Neuronal stem cell (in vitro differentiated cells): ENCODE measurements at regions not wholly inside any gene's neighbourhood (a gene's known extent, or its start where the extent isn't known, plus 50 kb on each side); places are given as distances from the start of the nearest gene placed in this dataset.

ENCODE experiments used
- DNase-seq: peaks from one replicate; pipeline ENCODE4 v3.0.0-alpha.2; 2013; ENCODE audit warnings: low spot score
- H2AFZ ChIP-seq: one replicate; pipeline ENCODE4 v1.6.1; 2013; ENCODE audit warnings: mild to moderate bottlenecking, low read length, inconsistent platforms
- H2AK5ac ChIP-seq: 2 replicates; pipeline ENCODE4 v1.6.1; 2013; ENCODE audit warnings: low read depth, mild to moderate bottlenecking, inconsistent platforms, low read length, moderate library complexity, mixed read lengths
- H2BK120ac ChIP-seq: 2 replicates; pipeline ENCODE4 v1.6.1; 2013; ENCODE audit warnings: low read depth, mild to moderate bottlenecking, inconsistent platforms, low read length, moderate library complexity, mixed read lengths
- H2BK12ac ChIP-seq: one replicate; pipeline ENCODE4 v1.6.1; 2013; ENCODE audit warnings: low read length, inconsistent platforms
- H2BK15ac ChIP-seq: 2 replicates; pipeline ENCODE4 v1.6.1; 2013; ENCODE audit warnings: mild to moderate bottlenecking, low read length, inconsistent platforms, mixed read lengths
- H2BK5ac ChIP-seq: one replicate; pipeline ENCODE4 v1.6.1; 2013; ENCODE audit warnings: inconsistent platforms, mild to moderate bottlenecking, low read length, moderate library complexity
- H3K14ac ChIP-seq: one replicate; pipeline ENCODE4 v1.6.1; 2013; ENCODE audit warnings: low read length, inconsistent platforms
- H3K18ac ChIP-seq: 2 replicates; pipeline ENCODE4 v1.6.1; 2013; ENCODE audit warnings: low read length, inconsistent platforms
- H3K23ac ChIP-seq: 2 replicates; pipeline ENCODE4 v1.6.1; 2013; ENCODE audit warnings: low read depth, mild to moderate bottlenecking, mixed read lengths, low read length, inconsistent platforms; ENCODE audit not compliant: poor library complexity
- H3K27ac ChIP-seq: replicated peaks from 3 replicates; pipeline ENCODE4 v1.5.1; 2013; ENCODE audit warnings: low read length, inconsistent platforms
- H3K27me3 ChIP-seq, 3 experiments: 2 replicates each; pipeline ENCODE4 v1.6.1; 2013; ENCODE audit warnings: low read length in 3 of 3, mild to moderate bottlenecking in 2 of 3, inconsistent platforms in 1 of 3, low read depth in 1 of 3, mixed read lengths in 1 of 3, moderate library complexity in 1 of 3; ENCODE audit not compliant: control insufficient read depth in 3 of 3, insufficient read depth in 3 of 3
- H3K36me3 ChIP-seq, 2 donors: replicated peaks in 1 of 2; 2 replicates each; pipeline ENCODE4 v1.6.1; 2013; ENCODE audit warnings: low read length in 2 of 2; ENCODE audit not compliant: control insufficient read depth in 2 of 2, insufficient read depth in 2 of 2
- H3K4ac ChIP-seq: 2 replicates; pipeline ENCODE4 v1.6.1; 2013; ENCODE audit warnings: inconsistent platforms, mild to moderate bottlenecking, low read length, moderate library complexity
- H3K4me1 ChIP-seq, 2 donors: 1 replicate in 1 of 2; 2 replicates in 1 of 2; pipeline ENCODE4 v1.6.1; 2013; ENCODE audit warnings: low read length in 2 of 2, low read depth in 1 of 2; ENCODE audit not compliant: control insufficient read depth in 2 of 2, insufficient read depth in 1 of 2
- H3K4me2 ChIP-seq: one replicate; pipeline ENCODE4 v1.6.1; 2013; ENCODE audit warnings: mild to moderate bottlenecking, low read length, inconsistent platforms; ENCODE audit not compliant: insufficient read depth, poor library complexity, severe bottlenecking
- H3K4me3 ChIP-seq, 2 donors: 2 replicates each; pipeline ENCODE4 v1.5.1; 2013; ENCODE audit warnings: low read length in 2 of 2, mild to moderate bottlenecking in 2 of 2, inconsistent platforms in 1 of 2, moderate library complexity in 1 of 2
- H3K79me1 ChIP-seq: one replicate; pipeline ENCODE4 v1.6.1; 2013; ENCODE audit warnings: low read depth, mild to moderate bottlenecking, inconsistent platforms, low read length, moderate library complexity
- H3K9ac ChIP-seq: one replicate; pipeline ENCODE4 v1.6.1; 2013; ENCODE audit warnings: mild to moderate bottlenecking, low read depth, low read length, inconsistent platforms; ENCODE audit not compliant: poor library complexity
- H3K9me3 ChIP-seq, 2 donors: replicated peaks in 1 of 2; 2 replicates each; pipeline versions ENCODE3 to v1.6.1; 2013; ENCODE audit warnings: low read length in 2 of 2, mild to moderate bottlenecking in 2 of 2, inconsistent platforms in 1 of 2, low read depth in 1 of 2, mixed read lengths in 1 of 2, moderate library complexity in 1 of 2; ENCODE audit not compliant: control insufficient read depth in 2 of 2, insufficient read depth in 1 of 2
- H4K8ac ChIP-seq: one replicate; pipeline ENCODE4 v1.6.1; 2013; ENCODE audit warnings: low read depth, mild to moderate bottlenecking, inconsistent platforms, low read length, moderate library complexity
- H4K91ac ChIP-seq: one replicate; pipeline ENCODE4 v1.6.1; 2013; ENCODE audit warnings: low read length, low read depth, mild to moderate bottlenecking, inconsistent platforms; ENCODE audit not compliant: poor library complexity
- WGBS, 2 donors: extraction: QIAGEN DNeasy Blood & Tissue Kit; methylation state at CpG; one replicate each; pipeline ENCODE4 v1.1.7; 2013; ENCODE audit warnings: missing lambda C conversion rate in 2 of 2, mixed read lengths in 1 of 2; ENCODE audit not compliant: insufficient read length in 2 of 2, insufficient replicate concordance in 1 of 2; ENCODE audit errors: extremely low coverage in 2 of 2; 5-methylcytosine and 5-hydroxymethylcytosine counted together

DNA sequence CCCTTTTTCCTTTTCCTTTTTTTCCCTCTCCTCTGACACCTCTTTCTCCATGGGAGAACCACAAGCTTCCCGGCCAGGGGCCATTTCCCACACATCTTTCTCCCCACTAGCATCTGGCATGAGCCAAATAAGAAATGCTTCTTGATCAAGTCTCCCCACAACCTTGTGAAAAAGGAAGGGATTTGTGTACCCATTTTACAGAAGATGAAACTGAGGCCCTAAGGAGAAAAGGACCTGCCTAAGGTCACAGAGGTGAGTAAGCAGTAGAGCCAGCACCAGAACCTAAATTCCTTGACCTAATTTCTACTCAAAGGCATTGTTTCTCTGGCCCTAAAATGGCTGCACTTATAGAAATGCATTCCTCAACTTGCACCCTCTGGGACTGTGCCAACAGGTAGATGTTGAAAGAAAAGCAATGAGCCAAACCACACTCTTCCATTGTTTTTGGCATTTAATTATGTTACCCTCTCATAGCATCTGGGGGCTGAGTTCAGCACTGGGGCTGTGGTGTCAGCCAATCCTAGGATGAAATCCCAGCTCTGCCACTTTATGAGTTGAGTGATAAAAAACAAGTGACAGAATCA is 81.7 kb upstream of the TLE3 start:
- no peaks in the 10 kb centered on the region for H3K36me3 ChIP-seq
- H3K9me3 ChIP-seq = no peaks in the 10 kb centered on the region
- no peak overlapping the region for H4K91ac ChIP-seq
- no peaks in the 10 kb centered on the region for H3K79me1 ChIP-seq
- H2AFZ ChIP-seq = no peak overlapping the region
- no peak overlapping the region for H4K8ac ChIP-seq
- no peak overlapping the region for H3K14ac ChIP-seq
- H3K4me1 ChIP-seq = no peaks in the 10 kb centered on the region
- no peak overlapping the region for H2BK15ac ChIP-seq
- H3K18ac ChIP-seq = no peak overlapping the region
- H3K4me3 ChIP-seq = no peak overlapping the region
- no peak overlapping the region for H3K27ac ChIP-seq
- no peak overlapping the region for H3K4me2 ChIP-seq
- H3K9ac ChIP-seq = no peak overlapping the region
- H2BK5ac ChIP-seq = no peak overlapping the region
- no CpG with 5 or more reads among the region's 1 CpG for WGBS, 2 donors
- DNase-seq = no peak
- peaks cover 0 to under 1% (median 0%) of the 10 kb centered on the region in 3 experiments for H3K27me3 ChIP-seq
- no peak overlapping the region for H3K23ac ChIP-seq
- no peak overlapping the region for H2BK120ac ChIP-seq
- H2AK5ac ChIP-seq = no peak overlapping the region
- H2BK12ac ChIP-seq = no peak overlapping the region
- H3K4ac ChIP-seq = no peak overlapping the region

DNA sequence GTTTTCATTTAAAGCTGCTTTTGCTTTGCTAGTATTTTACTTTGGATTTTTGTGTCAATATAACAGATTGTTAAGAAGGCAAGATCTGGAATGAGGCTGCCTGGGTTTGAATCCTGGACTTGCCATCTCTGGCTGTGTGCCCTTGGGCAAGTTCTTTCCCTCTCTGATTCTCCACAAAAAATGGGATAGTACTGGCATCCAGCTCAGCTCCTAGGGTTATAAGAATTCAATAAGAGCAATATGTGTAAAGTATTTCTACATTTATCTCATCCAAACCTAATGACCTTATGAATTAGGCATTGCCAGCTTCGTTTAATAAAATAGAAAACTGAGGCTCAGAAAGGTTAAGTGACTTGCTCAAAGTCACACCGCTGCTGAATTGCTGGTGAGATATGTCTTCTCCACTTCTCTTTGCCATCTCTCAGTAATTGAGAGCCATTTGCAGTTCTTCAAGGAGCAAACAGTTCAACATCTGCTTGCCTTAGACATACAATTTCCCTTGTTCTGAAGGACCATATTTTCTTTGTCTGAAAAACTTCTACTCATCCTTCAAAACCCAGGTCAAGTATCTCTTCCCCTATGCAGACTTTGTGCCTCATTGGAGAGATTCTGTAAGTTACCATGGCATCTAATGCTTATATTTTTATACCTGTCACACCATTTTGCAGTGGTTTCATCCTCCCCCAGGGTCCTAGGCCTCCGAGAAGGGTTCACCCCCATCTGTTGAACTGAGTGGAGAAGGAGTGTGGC is 80.8 kb upstream of the TLE3 start:
- Histone ChIP-seq H2BK120ac (no peak overlapping the region), H2BK15ac (no peak overlapping the region), H3K23ac (no peak overlapping the region), H3K14ac (no peak overlapping the region), H3K4ac (no peak overlapping the region), H3K4me2 (no peak overlapping the region), H2BK12ac (no peak overlapping the region), H3K36me3 (no peaks in the 10 kb centered on the region), H4K8ac (no peak overlapping the region), H3K9ac (no peak overlapping the region), H3K4me1 (no peaks in the 10 kb centered on the region), H3K18ac (no peak overlapping the region), H4K91ac (no peak overlapping the region), H3K79me1 (no peaks in the 10 kb centered on the region), H3K27ac (no peak overlapping the region), H2AFZ (no peak overlapping the region), H3K9me3 (no peaks in the 10 kb centered on the region), H2BK5ac (no peak overlapping the region), H2AK5ac (no peak overlapping the region), H3K4me3 (no peak overlapping the region), H3K27me3 (peaks cover 0 to 3% (median 0%) of the 10 kb centered on the region in 3 experiments)
- WGBS, 2 donors = no CpG with 5 or more reads among the region's 3 CpGs
- DNase-seq = no peak

DNA sequence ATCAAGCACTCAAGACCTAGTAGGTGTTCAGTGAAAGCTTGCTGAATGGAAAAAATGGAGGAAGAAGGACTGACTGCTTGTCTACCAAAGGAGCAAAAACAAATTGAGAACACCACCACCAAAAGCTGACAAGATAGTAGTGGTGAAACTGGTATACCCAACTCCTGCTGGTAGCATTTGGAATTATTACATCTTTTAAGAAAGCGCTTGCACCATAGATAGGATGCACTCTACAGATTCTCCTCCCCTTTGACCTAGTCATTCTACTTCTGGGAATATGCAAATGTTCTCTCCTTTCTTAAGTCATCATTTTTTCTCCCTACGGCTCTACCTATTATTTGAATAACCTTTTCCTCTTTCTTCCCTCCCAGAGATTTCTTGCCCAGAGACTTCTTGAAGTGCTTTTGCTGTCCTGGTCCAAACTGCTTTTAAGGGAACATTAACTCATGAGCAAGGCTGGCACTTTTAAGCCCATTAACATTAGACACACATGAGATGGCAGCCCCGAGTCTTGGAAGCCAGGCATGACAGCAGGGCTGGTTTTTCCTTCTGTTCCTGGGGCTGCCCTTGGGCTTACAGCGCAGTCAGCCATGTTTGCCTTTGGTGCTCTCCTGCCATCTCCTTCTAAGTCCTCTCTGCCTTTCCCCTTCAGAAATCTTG is 75.0 kb upstream of the TLE3 start:
- no peak overlapping the region for H3K9ac ChIP-seq
- DNase-seq = no peak
- no peak overlapping the region for H3K4ac ChIP-seq
- H3K23ac ChIP-seq = no peak overlapping the region
- no peak overlapping the region for H2AFZ ChIP-seq
- peaks cover 0 to 1% of the 10 kb centered on the region in 2 donors for H3K4me1 ChIP-seq
- H2BK120ac ChIP-seq = no peak overlapping the region
- no CpG with 5 or more reads among the region's 4 CpGs for whole genome bisulfite sequencing, 2 donors
- H3K4me2 ChIP-seq = no peak overlapping the region
- no peak overlapping the region for H3K27ac ChIP-seq
- H3K14ac ChIP-seq = no peak overlapping the region
- H2BK15ac ChIP-seq = no peak overlapping the region
- H2BK5ac ChIP-seq = no peak overlapping the region
- no peaks in the 10 kb centered on the region for H3K79me1 ChIP-seq
- no peak overlapping the region for H3K4me3 ChIP-seq
- H4K8ac ChIP-seq = no peak overlapping the region
- no peaks in the 10 kb centered on the region for H3K36me3 ChIP-seq
- no peaks in the 10 kb centered on the region for H3K9me3 ChIP-seq
- H3K18ac ChIP-seq = no peak overlapping the region
- H3K27me3 ChIP-seq = peaks cover 0 to 11% (median 2%) of the 10 kb centered on the region in 3 experiments
- H2BK12ac ChIP-seq = no peak overlapping the region
- no peak overlapping the region for H2AK5ac ChIP-seq
- no peak overlapping the region for H4K91ac ChIP-seq

DNA sequence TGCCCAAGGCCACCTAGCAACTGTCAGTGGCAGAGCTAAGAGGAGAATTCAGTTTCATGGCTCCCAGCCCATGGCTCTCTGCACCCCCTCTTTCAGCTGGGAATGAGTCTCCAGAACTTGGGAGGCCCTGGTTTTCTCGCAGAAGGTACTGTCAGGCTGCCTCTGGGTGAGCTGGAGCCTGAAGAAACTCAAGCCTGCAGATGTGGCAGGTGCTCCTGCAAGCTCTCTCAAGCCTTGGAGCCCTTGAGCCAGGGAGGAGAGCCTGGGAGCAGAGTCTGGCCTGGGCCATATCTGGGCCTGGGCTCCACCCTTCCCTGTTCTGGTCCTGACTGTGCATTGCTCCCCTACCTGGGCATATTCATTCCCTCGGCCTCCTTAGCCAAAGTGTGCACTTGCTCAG is 74.4 kb upstream of the TLE3 start:
- Histone ChIP-seq H2AK5ac (no peak overlapping the region), H3K27ac (no peak overlapping the region), H2BK5ac (no peak overlapping the region), H4K91ac (no peak overlapping the region), H2BK120ac (no peak overlapping the region), H2BK12ac (no peak overlapping the region), H2BK15ac (no peak overlapping the region), H3K4me3 (no peak overlapping the region), H3K23ac (no peak overlapping the region), H3K14ac (no peak overlapping the region), H3K4ac (no peak overlapping the region), H3K4me2 (no peak overlapping the region), H3K36me3 (no peaks in the 10 kb centered on the region), H3K79me1 (no peaks in the 10 kb centered on the region), H3K27me3 (peaks cover 0 to 11% (median 2%) of the 10 kb centered on the region in 3 experiments), H3K9ac (no peak overlapping the region), H4K8ac (no peak overlapping the region), H3K18ac (no peak overlapping the region), H3K4me1 (peaks cover 0 to 1% of the 10 kb centered on the region in 2 donors), H2AFZ (no peak overlapping the region), H3K9me3 (no peaks in the 10 kb centered on the region)
- no CpG with 5 or more reads among the region's 2 CpGs for WGBS, 2 donors
- no peak for DNase-seq
